ENCODE measurements at regions not wholly inside any gene's neighbourhood (a gene's known extent, or its start where the extent isn't known, plus 50 kb on each side); places are given as distances from the start of the nearest gene placed in this dataset.

- TF ChIP-seq RAD21 (IDR thresholded peaks at IDR 0.05; ENCODE audit: low read depth) (no peak), TAF1 (IDR thresholded peaks at IDR 0.05; ENCODE audit: low read depth) (no peak), YY1 (IDR thresholded peaks at IDR 0.05; ENCODE audit: low read depth) (no peak), CREB1 (IDR thresholded peaks at IDR 0.05; ENCODE audit: low read depth) (no peak), EP300 (IDR thresholded peaks at IDR 0.05; ENCODE audit: borderline replicate concordance) (no peak), EGR1 (IDR thresholded peaks at IDR 0.05) (no peak), FOXM1 (IDR thresholded peaks at IDR 0.05; ENCODE audit: borderline replicate concordance, low read depth) (no peak), CEBPB (IDR thresholded peaks at IDR 0.05) (no peak), NFIC (IDR thresholded peaks at IDR 0.05) (no peak), ZBTB7A (IDR thresholded peaks at IDR 0.05; ENCODE audit: low read depth) (no peak)
- TF ChIP-seq, protein P1, sequence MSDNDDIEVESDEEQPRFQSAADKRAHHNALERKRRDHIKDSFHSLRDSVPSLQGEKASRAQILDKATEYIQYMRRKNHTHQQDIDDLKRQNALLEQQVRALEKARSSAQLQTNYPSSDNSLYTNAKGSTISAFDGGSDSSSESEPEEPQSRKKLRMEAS (IDR thresholded peaks at IDR 0.05) = no peak
- TF ChIP-seq, protein P2, sequence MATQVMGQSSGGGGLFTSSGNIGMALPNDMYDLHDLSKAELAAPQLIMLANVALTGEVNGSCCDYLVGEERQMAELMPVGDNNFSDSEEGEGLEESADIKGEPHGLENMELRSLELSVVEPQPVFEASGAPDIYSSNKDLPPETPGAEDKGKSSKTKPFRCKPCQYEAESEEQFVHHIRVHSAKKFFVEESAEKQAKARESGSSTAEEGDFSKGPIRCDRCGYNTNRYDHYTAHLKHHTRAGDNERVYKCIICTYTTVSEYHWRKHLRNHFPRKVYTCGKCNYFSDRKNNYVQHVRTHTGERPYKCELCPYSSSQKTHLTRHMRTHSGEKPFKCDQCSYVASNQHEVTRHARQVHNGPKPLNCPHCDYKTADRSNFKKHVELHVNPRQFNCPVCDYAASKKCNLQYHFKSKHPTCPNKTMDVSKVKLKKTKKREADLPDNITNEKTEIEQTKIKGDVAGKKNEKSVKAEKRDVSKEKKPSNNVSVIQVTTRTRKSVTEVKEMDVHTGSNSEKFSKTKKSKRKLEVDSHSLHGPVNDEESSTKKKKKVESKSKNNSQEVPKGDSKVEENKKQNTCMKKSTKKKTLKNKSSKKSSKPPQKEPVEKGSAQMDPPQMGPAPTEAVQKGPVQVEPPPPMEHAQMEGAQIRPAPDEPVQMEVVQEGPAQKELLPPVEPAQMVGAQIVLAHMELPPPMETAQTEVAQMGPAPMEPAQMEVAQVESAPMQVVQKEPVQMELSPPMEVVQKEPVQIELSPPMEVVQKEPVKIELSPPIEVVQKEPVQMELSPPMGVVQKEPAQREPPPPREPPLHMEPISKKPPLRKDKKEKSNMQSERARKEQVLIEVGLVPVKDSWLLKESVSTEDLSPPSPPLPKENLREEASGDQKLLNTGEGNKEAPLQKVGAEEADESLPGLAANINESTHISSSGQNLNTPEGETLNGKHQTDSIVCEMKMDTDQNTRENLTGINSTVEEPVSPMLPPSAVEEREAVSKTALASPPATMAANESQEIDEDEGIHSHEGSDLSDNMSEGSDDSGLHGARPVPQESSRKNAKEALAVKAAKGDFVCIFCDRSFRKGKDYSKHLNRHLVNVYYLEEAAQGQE (IDR thresholded peaks at IDR 0.05; ENCODE audit: low read depth) = no peak
- TF ChIP-seq, protein P3, sequence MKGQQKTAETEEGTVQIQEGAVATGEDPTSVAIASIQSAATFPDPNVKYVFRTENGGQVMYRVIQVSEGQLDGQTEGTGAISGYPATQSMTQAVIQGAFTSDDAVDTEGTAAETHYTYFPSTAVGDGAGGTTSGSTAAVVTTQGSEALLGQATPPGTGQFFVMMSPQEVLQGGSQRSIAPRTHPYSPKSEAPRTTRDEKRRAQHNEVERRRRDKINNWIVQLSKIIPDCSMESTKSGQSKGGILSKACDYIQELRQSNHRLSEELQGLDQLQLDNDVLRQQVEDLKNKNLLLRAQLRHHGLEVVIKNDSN (IDR thresholded peaks at IDR 0.05) = no peak
Measured at GRCh38 chr9:106074006-106074405, 379.7 kb downstream of the TMEM38B start.
